GM19240 (cell line): ENCODE measurements at regions not wholly inside any gene's neighbourhood (a gene's known extent, or its start where the extent isn't known, plus 50 kb on each side); places are given as distances from the start of the nearest gene placed in this dataset.
A peak's percentile ranks its signal among the peaks of the same experiment; 100 is the strongest.
"Not testable (repeated sequence)": the region's sequence is repeated elsewhere in the genome, so short reads cannot be mapped to it uniquely, and the experiment has no call there.

Source experiments
- DNase-seq: peaks from one replicate; pipeline ENCODE4 v3.0.0; 2011; ENCODE audit warnings: low spot score; ENCODE audit not compliant: insufficient read length

DNA sequence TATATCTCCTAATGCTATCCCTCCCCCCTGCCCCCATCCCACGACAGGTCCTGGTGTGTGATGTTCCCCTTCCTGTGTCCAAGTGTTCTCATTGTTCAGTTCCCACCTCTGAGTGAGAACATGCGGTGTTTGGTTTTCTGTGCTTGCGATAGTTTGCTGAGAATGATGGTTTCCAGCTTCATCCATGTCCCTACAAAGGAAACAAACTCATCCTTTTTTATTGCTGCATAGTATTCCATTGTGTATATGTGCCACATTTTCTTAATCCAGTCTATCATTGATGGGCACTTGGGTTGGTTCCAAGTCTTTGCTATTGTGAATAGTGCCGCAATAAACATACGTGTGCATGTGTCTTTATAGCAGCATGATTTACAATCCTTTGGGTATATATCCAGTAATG lies 146.9 kb downstream of the LYPLAL1 start:
- DNase-seq, result not testable (repeated sequence)

DNA sequence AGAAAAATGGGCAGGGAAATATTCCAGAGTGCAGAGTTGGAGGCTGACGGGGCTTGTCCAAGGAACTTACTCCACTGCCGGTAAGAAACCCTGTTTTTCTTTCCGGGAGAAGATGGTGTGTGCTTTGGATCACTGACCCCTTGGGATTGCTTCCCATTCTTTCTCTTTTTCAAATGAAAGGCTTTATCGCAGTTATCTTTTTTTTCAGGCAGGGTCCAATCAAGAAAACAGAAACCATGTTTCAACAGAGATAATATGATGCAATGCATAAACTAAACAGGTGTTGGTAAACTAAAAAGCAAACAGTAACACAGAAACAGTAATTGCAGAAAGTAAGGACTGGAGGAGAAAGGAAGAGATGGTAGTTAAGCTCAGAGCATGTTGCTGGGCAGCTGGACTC lies 145.1 kb downstream of the LYPLAL1 start:
- DNase-seq, result no peak

DNA sequence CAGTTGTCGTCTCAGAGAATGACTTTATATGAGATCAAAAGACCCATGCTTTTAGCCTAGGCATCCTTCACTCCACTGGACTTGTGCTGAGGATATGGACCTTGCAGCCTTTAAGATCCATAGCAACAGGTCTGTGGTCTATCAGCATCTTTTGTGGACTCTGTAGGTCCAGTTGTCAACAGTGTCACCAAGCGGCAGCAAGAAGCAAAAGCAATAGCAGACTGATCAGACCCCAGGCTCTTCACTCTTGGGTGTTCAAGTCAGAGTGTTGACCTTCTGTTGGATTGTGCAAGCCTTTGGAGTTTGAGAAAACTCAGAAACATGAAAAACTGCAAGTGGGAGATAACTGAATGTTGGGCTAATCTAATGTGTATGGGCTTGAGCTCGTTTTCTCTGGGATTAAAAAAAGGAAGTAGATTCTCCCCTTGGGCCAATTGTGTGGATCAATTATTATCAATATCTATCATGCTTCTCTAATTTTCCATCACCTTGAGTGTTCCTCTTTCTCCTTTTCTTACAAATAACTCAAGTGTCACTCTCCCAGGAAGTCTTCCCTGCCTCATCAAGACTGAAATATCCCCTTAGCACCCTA lies 144.2 kb downstream of the LYPLAL1 start:
- DNase-seq, result peak; percentile 2

DNA sequence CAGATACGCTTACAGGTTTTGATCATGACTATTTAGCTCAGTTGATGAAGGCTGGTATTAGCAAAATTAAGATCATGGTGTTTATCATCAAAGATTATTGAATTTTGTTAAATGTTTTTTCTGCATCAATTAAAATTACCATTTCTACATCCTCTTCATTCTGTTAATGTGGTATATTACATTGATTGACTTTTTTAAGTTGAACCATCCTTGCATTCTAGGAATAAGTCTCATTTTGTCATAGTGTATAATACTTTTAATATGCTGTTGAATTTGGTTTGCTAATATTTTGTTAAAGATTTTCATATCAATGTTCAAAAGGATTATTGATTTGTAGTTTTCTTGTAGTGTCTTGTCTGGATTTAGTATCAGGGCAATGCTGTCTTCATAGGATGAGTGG lies 142.4 kb downstream of the LYPLAL1 start:
- DNase-seq, result no peak

DNA sequence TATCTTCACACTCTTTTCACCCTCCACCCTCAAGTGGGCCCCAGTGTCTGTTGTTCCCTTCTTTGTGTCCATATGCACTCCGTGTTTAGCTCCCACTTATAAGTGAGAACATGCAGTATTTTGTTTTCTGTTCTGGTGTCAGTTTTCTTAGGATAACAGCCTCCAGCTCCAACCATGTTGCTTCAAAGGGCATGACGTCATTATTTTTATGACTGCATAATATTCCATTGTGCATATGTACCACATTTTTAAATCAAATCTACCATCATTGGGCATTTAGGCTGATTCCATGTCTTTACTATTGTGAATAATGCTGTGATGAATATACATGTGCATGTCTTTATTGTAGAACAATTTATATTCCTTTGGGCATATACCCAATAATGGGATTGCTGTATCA lies 140.3 kb downstream of the LYPLAL1 start:
- DNase-seq, result no peak

DNA sequence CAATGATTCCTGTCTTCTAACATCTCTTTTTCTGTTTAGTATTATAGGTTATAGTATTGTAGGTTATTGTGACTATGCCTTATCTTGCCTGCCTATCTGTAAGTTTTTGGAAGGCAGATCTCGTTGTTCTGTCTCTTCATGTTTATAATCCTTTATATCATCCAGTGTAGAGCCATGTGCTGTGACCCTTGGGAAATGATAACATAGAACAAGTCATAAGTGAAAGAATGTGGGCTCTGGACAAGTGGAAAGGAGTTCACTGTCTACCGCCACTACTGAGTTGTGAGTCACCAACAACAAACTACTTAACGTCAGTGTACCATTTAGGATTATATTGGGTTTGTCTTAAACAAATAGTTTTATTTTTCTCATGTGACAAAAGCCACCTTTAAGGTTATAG lies 139.3 kb downstream of the LYPLAL1 start:
- DNase-seq, result no peak

DNA sequence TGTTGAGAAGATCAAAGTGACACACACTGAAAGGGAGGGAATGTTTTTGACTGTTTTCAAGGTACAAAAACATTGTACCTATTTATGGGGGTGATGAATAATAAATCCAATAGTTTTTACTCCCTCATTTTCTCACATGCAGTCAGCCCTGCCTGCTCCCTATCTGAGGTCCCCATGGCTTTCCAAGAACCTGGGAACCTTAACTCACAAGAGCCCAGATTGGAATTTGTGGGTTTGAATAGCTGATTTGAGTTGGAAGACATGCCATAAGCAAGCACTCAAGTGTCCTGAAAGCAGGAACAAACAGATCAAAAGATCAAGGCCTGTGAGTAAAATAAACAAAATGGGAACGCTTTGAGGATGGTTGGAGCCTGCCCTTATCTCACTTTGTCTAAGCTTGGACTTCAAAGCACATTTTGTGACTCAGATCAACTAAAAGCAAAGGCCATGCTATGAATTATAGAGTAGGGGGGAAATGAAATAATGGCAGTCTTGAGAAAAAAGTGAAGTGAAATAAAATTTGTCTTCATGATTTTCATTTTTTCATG lies 136.6 kb downstream of the LYPLAL1 start:
- no peak for DNase-seq

DNA sequence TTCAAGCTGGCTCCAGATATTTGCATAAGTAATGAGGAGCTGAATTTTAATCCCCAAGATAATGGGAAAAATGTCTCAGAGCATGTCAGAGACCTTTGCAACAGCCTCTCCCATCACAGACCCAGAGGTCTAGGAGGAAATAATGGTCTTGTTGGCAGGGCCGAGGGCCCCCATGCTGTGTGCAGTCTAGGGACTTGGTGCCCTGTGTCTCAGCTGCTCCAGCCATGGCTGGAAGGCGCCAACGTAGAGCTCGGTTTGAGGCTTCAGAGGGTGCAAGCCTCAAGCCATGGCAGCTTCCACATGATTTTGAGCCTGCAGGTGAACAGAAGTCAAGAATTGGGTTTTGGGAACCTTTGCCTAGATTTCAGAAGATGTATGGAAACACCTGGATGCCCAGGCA lies 134.7 kb downstream of the LYPLAL1 start:
- DNase-seq, result no peak

DNA sequence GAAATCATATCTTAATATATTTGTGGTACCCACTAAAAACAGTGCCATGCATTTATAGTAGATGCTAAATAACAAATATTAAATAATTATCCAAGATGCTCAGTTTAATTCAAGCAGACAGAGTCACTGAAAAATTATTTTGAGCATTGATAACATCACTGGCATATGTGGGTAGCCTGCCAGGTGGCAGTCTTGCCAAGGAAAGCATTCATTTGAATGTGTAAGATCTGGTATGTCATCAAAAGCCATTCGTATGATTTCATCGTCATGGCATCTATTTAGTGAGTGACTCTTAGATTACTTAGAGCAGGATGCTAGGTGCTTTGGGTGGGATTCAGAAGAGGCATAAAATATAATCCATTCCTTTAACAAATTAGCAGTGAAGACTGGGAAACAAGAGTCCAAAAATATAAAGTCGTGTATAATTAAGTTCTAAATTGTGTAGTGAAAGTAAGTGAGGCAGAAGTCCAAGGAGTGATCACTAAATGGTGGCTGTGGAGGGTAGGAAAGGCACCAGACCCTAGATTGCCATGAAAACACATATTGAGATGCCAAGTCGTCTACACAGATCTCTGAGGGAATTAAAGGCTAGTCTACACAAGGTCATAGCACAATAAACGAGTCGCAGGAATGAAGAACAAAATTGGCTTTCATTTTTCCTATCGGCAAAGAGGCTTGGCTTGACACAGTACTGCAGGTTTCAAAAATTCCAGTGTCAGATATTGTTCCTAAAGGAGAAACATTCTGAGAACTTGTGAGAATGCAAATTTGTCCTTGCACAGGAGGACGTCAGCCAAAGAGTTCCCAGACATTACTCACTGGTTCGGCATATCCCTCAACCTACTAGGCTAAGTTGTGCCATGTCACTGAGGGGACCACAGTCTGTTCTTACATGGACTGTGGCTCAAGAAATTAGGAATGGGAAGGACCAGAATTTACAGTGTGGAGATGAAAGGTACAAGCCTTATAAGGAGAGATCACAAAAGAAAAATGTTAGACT lies 130.8 kb downstream of the LYPLAL1 start:
- DNase-seq, result no peak

DNA sequence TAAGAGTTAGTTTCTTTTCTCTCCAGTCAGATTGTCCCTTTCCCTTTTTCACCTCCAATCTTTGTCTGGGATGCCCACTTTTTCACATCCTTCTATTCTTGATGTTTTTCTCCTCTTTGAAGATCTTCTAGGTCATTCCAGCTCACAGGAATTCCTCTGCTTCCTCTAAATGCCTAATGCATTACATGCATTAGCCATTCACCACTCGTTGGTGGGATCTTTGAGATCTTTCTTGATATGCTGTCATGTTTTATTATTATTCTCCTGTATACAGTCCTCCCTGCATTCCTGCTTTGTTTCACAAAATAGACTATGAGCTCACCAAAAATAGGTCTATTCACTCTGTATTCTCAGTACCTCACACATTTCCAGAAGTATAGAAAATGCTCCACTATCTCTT lies 129.0 kb downstream of the LYPLAL1 start:
- no peak for DNase-seq

DNA sequence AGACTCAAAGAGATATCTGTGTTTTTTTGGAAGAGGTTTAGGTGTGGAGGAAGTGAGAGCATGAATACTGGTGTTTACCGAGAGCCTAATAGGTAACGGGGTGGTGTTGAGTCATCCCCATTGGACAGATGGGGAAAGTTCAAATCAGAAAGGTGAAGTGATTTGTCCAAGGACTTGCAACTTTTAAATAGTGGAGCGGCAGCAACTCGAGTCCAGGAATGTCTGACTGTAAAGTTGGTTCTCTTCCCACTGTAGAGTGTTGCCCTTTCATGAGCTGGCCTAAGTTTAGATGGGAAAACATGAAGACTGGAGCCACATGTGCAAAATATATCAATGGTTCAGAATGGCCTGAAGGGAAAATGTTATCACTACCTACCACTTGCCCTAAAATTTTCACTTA lies 125.7 kb downstream of the LYPLAL1 start:
- no peak for DNase-seq

DNA sequence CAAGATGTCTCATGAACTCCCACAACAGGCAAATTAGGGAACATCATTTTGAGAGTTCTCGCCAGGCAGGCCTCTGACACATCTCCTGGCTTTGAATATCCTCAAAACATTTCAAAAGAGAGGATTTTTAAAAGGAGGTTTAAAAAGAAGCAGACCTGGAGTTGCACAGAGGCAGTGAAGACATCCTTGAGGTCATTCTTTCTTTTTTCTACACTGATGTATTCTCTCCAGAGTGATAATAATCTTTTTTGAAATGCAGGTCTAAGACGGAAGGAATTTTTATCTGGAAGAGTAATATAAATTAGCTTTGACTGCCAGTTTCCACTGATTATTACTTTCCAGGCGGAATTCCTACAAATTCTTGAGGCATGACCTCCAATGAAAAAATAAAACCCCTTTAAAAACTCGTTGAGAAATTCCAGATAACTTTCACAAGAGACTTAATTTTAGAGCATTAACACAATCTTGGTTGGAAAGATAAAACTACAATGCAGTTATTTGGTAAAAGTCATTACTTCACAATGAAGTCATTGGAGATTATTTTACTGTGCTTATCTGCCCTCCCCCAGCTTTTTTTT lies 125.0 kb downstream of the LYPLAL1 start:
- DNase-seq, result no peak

DNA sequence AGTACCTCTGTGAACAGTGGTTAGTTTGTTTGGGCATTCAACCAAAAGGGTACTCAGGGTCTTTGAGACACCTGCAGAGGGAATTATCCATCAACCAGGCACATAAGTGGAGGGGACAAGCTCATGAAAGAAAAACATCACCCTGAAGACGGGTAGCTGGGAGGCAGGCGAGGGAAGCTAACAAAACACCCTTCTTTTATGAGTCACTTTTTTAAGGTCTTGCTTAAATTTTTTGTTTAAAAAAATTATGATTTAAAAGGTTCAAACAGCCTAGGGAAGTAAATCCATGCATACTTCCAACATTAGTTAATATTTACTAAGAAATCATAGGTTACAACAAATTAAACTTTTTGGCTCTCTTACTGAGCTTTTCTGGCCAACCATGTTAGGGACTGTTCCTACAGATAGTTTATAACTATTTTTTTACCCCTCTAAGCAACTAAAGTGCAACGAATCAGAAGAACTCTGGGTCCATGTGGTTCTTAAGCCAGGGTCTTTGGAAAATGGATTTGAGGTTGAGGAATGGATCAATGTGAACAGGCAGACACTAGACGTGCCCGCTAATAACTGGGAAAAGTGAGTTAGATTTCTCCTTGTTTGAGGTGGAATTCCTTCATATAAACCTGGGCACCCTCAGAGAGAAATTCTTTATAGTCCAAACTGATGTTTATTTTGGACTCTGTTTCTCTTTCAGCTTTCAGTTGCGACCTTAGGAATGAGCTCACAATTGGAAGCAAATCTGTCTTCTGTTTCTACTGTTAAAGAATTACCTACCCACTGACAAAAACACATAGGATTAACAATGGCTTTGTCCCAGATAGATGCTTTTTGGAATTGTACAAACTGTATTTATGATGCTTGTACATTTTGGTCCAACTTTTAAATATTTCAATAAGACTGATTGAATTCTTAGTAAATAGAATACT lies 123.0 kb downstream of the LYPLAL1 start:
- DNase-seq, result no peak

DNA sequence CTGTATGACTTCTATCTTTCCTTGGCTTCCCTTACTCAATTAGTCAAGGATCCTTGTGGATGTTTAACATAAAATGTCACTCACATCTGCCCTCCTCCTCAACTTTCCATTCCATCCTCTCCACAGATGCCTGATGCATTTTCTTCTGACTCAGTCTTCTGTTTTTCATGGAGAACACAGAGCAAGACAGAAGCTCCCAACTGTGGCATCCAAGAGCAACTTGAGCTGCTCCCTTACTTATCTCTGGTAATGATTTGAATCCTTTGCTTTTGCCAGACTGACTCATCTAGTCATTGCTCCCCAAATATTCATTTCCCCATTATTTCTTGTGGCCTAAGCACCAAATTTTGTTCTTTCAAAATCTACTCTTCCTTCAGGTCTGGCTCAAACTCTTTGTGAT lies 120.6 kb downstream of the LYPLAL1 start:
- DNase-seq, result no peak

DNA sequence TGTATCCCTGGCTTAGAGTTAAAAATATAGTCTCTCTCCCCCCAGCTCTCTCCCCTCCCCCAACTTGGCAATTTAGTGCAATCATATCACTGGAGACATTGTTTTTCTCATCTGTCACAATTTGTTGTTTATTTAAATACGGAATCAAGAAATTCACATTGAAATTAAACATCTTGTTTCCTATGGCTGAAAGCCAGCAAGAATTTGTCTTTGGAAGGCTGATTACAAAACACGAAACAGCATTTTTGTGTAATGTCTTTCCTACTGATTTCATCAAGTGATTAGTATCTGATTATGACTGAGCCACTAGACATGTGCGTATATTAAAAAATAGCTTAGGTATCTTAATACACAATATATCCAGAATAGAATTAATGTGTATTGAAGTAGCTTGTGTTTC lies 119.7 kb downstream of the LYPLAL1 start:
- no peak for DNase-seq

DNA sequence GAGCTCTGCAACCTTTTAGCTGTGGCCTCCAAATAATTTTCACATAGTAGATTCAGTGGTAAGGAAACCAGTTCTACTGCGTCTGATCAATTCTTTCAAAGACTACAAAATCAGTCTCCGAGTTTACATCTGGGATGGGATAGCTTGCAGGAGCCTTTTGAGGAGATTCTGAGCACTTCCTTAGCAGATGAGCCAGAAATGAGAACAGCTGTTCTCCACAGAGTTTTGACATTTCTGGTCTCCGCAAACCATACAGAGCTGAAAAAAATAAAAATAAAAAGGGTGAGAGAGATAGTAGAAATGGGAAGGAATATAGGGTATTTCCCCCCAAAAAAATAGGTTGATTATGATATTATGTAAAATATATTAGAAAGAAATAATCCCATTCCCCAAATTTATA lies 119.3 kb downstream of the LYPLAL1 start:
- no peak for DNase-seq

DNA sequence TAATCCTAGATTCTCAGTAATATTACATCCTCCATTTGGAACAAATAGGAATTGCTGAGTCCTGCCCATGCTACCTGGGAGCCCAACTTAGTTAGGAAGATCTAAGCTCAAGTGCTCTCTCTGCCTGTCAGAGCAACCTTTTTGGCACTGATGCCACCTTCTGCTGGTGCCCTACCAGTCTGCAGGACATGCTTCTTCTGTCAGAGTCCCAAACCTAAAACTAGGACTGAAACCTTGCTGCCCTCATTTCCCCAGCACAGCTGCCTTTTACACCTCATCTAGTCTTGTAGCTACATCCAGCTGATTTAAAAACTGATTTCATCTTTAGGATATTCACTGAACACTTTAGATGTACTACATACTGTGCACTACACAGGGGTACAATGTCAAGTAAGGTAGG lies 118.7 kb downstream of the LYPLAL1 start:
- DNase-seq, result no peak

DNA sequence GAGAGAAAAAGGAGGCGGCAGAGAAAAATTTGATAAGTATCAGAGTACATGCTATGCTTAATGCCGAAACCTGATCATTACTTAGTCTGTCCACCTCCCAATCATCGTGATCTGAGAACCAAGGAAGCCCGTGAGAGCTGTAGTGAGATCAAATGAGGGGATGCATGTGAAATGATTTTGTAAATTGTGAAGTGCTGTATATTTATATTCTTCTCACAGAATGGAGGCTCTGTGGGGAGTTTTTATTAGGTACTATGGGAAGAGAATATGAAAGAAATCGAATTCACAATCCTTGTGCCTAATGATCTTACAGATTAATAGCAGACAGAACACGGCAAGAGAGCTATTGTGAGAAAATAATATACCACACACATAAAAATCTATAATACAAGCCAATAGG lies 115.5 kb downstream of the LYPLAL1 start:
- DNase-seq, result no peak

DNA sequence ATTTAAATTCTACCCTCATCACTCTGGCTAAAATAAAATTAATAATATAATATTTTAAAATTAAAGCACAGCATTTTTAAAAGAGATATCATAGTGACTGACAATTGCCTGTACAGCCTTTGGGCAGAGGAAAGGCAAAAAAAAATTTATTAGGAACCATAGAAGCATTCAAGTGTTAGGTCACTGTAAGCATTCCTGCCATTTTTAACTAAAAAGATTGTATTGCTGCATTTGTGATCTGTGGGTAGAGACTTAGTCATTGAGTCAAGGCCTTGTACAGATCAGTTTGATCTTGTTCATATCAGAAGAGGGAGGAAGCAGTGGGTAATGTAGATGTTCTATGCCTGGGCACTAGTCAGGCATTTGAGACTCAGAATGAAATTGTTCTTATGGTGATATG lies 109.9 kb downstream of the LYPLAL1 start:
- no peak for DNase-seq

DNA sequence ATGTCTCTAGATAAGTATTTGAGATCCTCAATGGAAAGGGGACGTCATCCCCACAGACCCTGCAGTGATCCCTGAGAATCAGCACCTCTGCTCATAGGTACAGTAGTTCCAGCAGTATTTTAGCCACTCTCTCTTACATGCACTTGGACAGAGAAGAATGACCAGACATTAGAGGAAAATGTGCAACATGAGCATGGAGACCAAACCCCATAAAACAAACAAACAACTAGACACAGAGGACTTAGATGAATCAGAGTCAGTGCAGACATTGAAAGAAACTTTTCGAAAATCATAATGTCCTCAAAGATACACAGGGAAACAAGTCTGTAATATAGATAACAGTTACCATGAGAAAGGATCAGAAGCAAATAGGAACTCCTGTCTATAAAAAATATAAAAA lies 108.2 kb downstream of the LYPLAL1 start:
- DNase-seq, result no peak
